HepG2 (cell line): ENCODE measurements at regions not wholly inside any gene's neighbourhood (a gene's known extent, or its start where the extent isn't known, plus 50 kb on each side); places are given as distances from the start of the nearest gene placed in this dataset.
A peak's percentile ranks its signal among the peaks of the same experiment; 100 is the strongest.

ENCODE experiments used
- ATAC-seq: fragments of 200-7000 bp; cut with Tn5 transposase; 3 replicates; pipeline ENCODE4 v1.9.1; 2020; ENCODE audit warnings: mild to moderate bottlenecking, moderate library complexity
- BruUV-seq: library from RNA; stranded (reverse); fragments of 400-500 nt; replicated peaks from 2 replicates; lab custom pipeline; 2021; lab: Mats Ljungman, UMichigan
- CTCF ChIA-PET: fragments of 300-600 bp; formaldehyde crosslinking; extraction: SDS; loops from one replicate; lab custom pipeline; 2021; ENCODE audit warnings: low total read pairs, inconsistent platforms, low intra/inter-chr PET ratio; lab: Yijun Ruan, JAX
- POLR2A ChIA-PET: fragments of 350-600 bp; sonication (Branson Sonifier 250); formaldehyde crosslinking; loops from one replicate; lab custom pipeline; 2020; ENCODE audit warnings: antibody characterized with exemption, inconsistent platforms; lab: Yijun Ruan, JAX
- DNase-seq: peaks from one replicate; pipeline ENCODE4 v3.0.0-alpha.2; 2015; ENCODE audit warnings: low spot score
- FAIRE-seq: peaks from 3 replicates; lab custom pipeline; 2011; peaks lifted over from hg19 to GRCh38; lab: Jason Lieb, UNC
- H2AFZ ChIP-seq: one replicate; pipeline ENCODE4 v1.6.1; 2011; ENCODE audit warnings: low read length, inconsistent platforms
- H3K27ac ChIP-seq: fragments of 300-600 bp; 3 replicates; pipeline ENCODE4 v1.8.0; 2011; ENCODE audit warnings: mixed run types, mild to moderate bottlenecking, mixed read lengths, low read length, inconsistent platforms; ENCODE audit not compliant: insufficient read depth; ENCODE audit errors: extremely low read length
- H3K27me3 ChIP-seq, 2 experiments: fragments of 200-600 bp in 1 of 2; 2 replicates in 1 of 2; 3 replicates in 1 of 2; pipeline versions ENCODE4 v1.6.0 to v1.8.0; 2011; ENCODE audit warnings: low read length in 2 of 2, mild to moderate bottlenecking in 2 of 2, moderate library complexity in 2 of 2, inconsistent platforms in 1 of 2; ENCODE audit not compliant: insufficient read depth in 2 of 2, control insufficient read depth in 1 of 2
- H3K36me3 ChIP-seq, 2 experiments: fragments of 200-600 bp in 1 of 2; replicated peaks in 1 of 2; 2 replicates in 1 of 2; 3 replicates in 1 of 2; pipeline versions ENCODE4 v1.5.1 to v1.8.0; 2011; ENCODE audit warnings: low read length in 2 of 2, inconsistent platforms in 1 of 2; ENCODE audit not compliant: insufficient read depth in 2 of 2, control insufficient read depth in 1 of 2
- H3K4me1 ChIP-seq: 2 replicates; pipeline ENCODE4 v1.5.1; 2012; ENCODE audit warnings: low read length, inconsistent platforms; ENCODE audit not compliant: insufficient read depth
- H3K4me2 ChIP-seq: 2 replicates; pipeline ENCODE4 v1.6.0; 2011; ENCODE audit warnings: low read depth, low read length, inconsistent platforms
- H3K4me3 ChIP-seq, 3 experiments: fragments of 200-600 bp in 1 of 3; sonication (generic), shearing (Covaris generic) in 1 of 3; replicated peaks in 1 of 3; 2 replicates each; pipeline ENCODE4 v1.5.1; 2011 to 2016; ENCODE audit warnings: low read length in 3 of 3, inconsistent platforms in 2 of 3, low read depth in 2 of 3, mild to moderate bottlenecking in 2 of 3, control low read depth in 1 of 3, mixed read lengths in 1 of 3; ENCODE audit not compliant: insufficient read depth in 1 of 3
- H3K79me2 ChIP-seq: one replicate; pipeline ENCODE4 v1.6.1; 2011; ENCODE audit warnings: low read length, inconsistent platforms; ENCODE audit not compliant: insufficient read depth
- H3K9ac ChIP-seq: 2 replicates; pipeline ENCODE4 v1.6.0; 2011; ENCODE audit warnings: mild to moderate bottlenecking, low read depth, low read length, inconsistent platforms; ENCODE audit not compliant: insufficient read depth
- H3K9me3 ChIP-seq: 2 replicates; pipeline ENCODE4 v1.5.1; 2012; ENCODE audit warnings: mild to moderate bottlenecking, low read length
- H4K20me1 ChIP-seq: 2 replicates; pipeline ENCODE4 v1.6.0; 2011; ENCODE audit warnings: inconsistent platforms, mild to moderate bottlenecking, low read length, moderate library complexity; ENCODE audit not compliant: insufficient read depth
- BCL6 ChIP-seq: IDR thresholded peaks from 2 replicates; pipeline ENCODE4 v1.6.1; 2016; ENCODE audit warnings: missing genetic modification reagents, missing compliant biosample characterization
- FOXJ3 ChIP-seq: sonication (generic); formaldehyde crosslinking; IDR thresholded peaks from 2 replicates; pipeline ENCODE4 v1.4.0; 2020; ENCODE audit warnings: missing genetic modification reagents, mild to moderate bottlenecking, borderline replicate concordance
- FOXP1 ChIP-seq, 2 experiments: fragments of 450-650 bp in 1 of 2; IDR thresholded peaks; 2 replicates each; pipeline ENCODE4 v1.6.1; 2017 to 2018; ENCODE audit warnings: antibody characterized with exemption in 1 of 2
- IRF2 ChIP-seq: IDR thresholded peaks from 2 replicates; pipeline ENCODE4 v1.6.1; 2018; ENCODE audit warnings: missing genetic modification reagents, missing compliant biosample characterization
- TMF1 ChIP-seq: sonication (generic); formaldehyde crosslinking; IDR thresholded peaks from 2 replicates; pipeline ENCODE4 v1.8.1; 2022; ENCODE audit warnings: low read depth, missing genetic modification reagents
- U2AF2 ChIP-seq: fragments of 200-400 bp; formaldehyde crosslinking; IDR thresholded peaks from 2 replicates; pipeline ENCODE4 v1.6.1; 2017; ENCODE audit warnings: low read depth, mild to moderate bottlenecking, low read length
- YEATS2 ChIP-seq: sonication (generic); formaldehyde crosslinking; IDR thresholded peaks from 2 replicates; pipeline ENCODE4 v1.4.0; 2020; ENCODE audit warnings: missing genetic modification reagents, borderline replicate concordance
- ZBTB21 ChIP-seq: sonication (generic); formaldehyde crosslinking; IDR thresholded peaks from 2 replicates; pipeline ENCODE4 v1.4.0; 2020; ENCODE audit warnings: missing genetic modification reagents
- ZMAT3 ChIP-seq: sonication (generic); formaldehyde crosslinking; conservative IDR thresholded peaks from 2 replicates; pipeline ENCODE4 v1.7.0; 2021; ENCODE audit warnings: missing genetic modification reagents
- ZNF136 ChIP-seq: sonication (generic); formaldehyde crosslinking; IDR thresholded peaks from 2 replicates; pipeline ENCODE4 v1.8.1; 2022; ENCODE audit warnings: low read depth, mild to moderate bottlenecking, moderate library complexity, missing genetic modification reagents
- ZNF44 ChIP-seq: sonication (generic); formaldehyde crosslinking; IDR thresholded peaks from 2 replicates; pipeline ENCODE4 v1.5.1; 2020; ENCODE audit warnings: mild to moderate bottlenecking, missing genetic modification reagents
- ZNF747 ChIP-seq: sonication (generic); formaldehyde crosslinking; IDR thresholded peaks from 2 replicates; pipeline ENCODE4 v1.8.1; 2023; ENCODE audit warnings: missing genetic modification reagents, mild to moderate bottlenecking, borderline replicate concordance
- ZNF816 ChIP-seq: sonication (generic); formaldehyde crosslinking; IDR thresholded peaks from 2 replicates; pipeline ENCODE4 v1.8.0; 2022; ENCODE audit warnings: missing genetic modification reagents, mild to moderate bottlenecking, borderline replicate concordance
- ZSCAN12 ChIP-seq: sonication (generic); formaldehyde crosslinking; IDR thresholded peaks from 2 replicates; pipeline ENCODE4 v1.9.0; 2021; ENCODE audit warnings: mild to moderate bottlenecking, missing genetic modification reagents
- WGBS: methylation state at CpG from one replicate; pipeline ENCODE4 v1.1.6; 2017; ENCODE audit warnings: low lambda C conversion rate; 5-methylcytosine and 5-hydroxymethylcytosine counted together
- in situ Hi-C: cut with HindIII; loops from 2 replicates; pipeline ENCODE4 v1.10.0; 2017; ENCODE audit warnings: low pct_unique_long_range_greater_than_20kb; ENCODE audit not compliant: extremely low pct_ligation_motif_present
- intact Hi-C: fragments of 100-400 bp; cut with micrococcal nuclease; formaldehyde crosslinking; loops from one replicate; pipeline ENCODE4 v1.10.0; 2022; ENCODE audit not compliant: unreplicated experiment
- TF ChIP-seq, protein P1 (sequence below): sonication (generic); formaldehyde crosslinking; IDR thresholded peaks from 2 replicates; pipeline ENCODE4 v1.4.0; 2020; ENCODE audit warnings: mild to moderate bottlenecking, low read depth, missing genetic modification reagents
- TF ChIP-seq, protein P2 (sequence below): sonication (generic); formaldehyde crosslinking; IDR thresholded peaks from 2 replicates; pipeline ENCODE4 v1.4.0; 2020; ENCODE audit warnings: mild to moderate bottlenecking, missing genetic modification reagents
- TF ChIP-seq, protein P3 (sequence below): sonication (generic); formaldehyde crosslinking; IDR thresholded peaks from 2 replicates; pipeline ENCODE4 v1.4.0; 2020; ENCODE audit warnings: missing genetic modification reagents, mild to moderate bottlenecking, borderline replicate concordance
- TF ChIP-seq, protein P4 (sequence below): sonication (generic); formaldehyde crosslinking; IDR thresholded peaks from 2 replicates; pipeline ENCODE4 v1.4.0; 2020; ENCODE audit warnings: mild to moderate bottlenecking, missing genetic modification reagents
- TF ChIP-seq, protein P5 (sequence below): sonication (generic); formaldehyde crosslinking; IDR thresholded peaks from 2 replicates; pipeline ENCODE4 v1.4.0; 2020; ENCODE audit warnings: missing genetic modification reagents
- TF ChIP-seq, protein P6 (sequence below): sonication (generic); formaldehyde crosslinking; IDR thresholded peaks from 2 replicates; pipeline ENCODE4 v1.5.0; 2020; ENCODE audit warnings: missing genetic modification reagents, mild to moderate bottlenecking, borderline replicate concordance

DNA sequence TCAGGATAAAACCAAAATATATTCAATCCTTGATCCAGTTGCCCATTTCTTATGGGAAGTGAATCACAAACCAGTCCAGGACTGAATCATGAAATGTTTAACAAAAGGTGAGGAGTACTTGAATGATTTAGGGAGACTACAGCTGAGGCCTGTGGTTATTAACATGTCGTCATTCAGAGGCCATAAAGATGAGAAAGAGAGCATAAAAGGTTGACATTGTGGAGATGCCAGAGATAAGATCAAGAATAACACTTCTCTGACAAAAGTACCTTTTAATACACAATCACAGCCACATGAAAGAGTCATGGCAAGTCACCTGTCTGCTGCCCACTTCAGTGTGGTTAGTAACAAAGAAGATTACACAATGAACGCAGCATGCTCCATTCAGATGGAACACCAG is 1195.7 kb upstream of the SORCS1 start (continued):
- no peak for TF ChIP-seq FOXP1 (IDR thresholded peaks at IDR 0.05)
- no peak for TF ChIP-seq FOXP1 (CRISPR knock-in tag; IDR thresholded peaks at IDR 0.05)
- TF ChIP-seq, protein P1, sequence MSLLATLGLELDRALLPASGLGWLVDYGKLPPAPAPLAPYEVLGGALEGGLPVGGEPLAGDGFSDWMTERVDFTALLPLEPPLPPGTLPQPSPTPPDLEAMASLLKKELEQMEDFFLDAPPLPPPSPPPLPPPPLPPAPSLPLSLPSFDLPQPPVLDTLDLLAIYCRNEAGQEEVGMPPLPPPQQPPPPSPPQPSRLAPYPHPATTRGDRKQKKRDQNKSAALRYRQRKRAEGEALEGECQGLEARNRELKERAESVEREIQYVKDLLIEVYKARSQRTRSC (CRISPR knock-in tag): no peak
- TF ChIP-seq, protein P2, sequence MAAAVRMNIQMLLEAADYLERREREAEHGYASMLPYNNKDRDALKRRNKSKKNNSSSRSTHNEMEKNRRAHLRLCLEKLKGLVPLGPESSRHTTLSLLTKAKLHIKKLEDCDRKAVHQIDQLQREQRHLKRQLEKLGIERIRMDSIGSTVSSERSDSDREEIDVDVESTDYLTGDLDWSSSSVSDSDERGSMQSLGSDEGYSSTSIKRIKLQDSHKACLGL (CRISPR knock-in tag): no peak
- TF ChIP-seq IRF2 (CRISPR knock-in tag): no peak
- TF ChIP-seq, protein P3, sequence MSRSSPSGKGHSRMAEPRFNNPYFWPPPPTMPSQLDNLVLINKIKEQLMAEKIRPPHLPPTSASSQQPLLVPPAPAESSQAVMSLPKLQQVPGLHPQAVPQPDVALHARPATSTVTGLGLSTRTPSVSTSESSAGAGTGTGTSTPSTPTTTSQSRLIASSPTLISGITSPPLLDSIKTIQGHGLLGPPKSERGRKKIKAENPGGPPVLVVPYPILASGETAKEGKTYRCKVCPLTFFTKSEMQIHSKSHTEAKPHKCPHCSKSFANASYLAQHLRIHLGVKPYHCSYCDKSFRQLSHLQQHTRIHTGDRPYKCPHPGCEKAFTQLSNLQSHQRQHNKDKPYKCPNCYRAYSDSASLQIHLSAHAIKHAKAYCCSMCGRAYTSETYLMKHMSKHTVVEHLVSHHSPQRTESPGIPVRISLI: no peak
- TF ChIP-seq, protein P4, sequence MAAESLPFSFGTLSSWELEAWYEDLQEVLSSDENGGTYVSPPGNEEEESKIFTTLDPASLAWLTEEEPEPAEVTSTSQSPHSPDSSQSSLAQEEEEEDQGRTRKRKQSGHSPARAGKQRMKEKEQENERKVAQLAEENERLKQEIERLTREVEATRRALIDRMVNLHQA (CRISPR knock-in tag): no peak
- TF ChIP-seq, protein P5, sequence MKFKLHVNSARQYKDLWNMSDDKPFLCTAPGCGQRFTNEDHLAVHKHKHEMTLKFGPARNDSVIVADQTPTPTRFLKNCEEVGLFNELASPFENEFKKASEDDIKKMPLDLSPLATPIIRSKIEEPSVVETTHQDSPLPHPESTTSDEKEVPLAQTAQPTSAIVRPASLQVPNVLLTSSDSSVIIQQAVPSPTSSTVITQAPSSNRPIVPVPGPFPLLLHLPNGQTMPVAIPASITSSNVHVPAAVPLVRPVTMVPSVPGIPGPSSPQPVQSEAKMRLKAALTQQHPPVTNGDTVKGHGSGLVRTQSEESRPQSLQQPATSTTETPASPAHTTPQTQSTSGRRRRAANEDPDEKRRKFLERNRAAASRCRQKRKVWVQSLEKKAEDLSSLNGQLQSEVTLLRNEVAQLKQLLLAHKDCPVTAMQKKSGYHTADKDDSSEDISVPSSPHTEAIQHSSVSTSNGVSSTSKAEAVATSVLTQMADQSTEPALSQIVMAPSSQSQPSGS (CRISPR knock-in tag): no peak
- no peak for TF ChIP-seq ZBTB21 (CRISPR knock-in tag)

DNA sequence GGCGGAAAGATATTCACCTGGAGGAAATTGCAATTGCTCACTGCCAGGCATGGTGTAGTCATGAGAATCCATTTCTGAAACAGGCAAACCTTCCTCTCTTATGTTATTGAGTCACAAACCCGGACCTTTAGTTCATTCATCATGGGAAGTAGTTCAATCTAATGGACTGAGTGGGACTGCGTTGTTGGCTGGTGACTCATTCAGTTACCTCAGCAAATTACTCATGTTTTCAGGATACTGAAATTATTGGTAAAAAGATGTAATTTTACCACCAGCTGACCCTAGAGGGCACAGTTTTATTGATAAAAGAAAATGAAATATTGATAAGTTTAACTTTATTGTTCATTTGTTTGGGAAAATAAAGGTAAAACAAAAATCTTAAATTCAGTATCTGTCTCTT is 1194.4 kb upstream of the SORCS1 start:
- FAIRE-seq (no peak), ATAC-seq (no peak), DNase-seq (peak; percentile 2)
- H3K27me3 ChIP-seq: no peaks in the 10 kb centered on the region
- intact Hi-C loops: no loop called here
- H3K4me3 ChIP-seq: no peak overlapping the region
- H3K36me3 ChIP-seq: no peaks in the 10 kb centered on the region
- H3K27ac ChIP-seq: no peak overlapping the region
- 28% methylated on average over 3 of the region's 3 CpGs for WGBS
- H4K20me1 ChIP-seq: no peaks in the 10 kb centered on the region
- H3K9me3 ChIP-seq: peaks cover 79% of the 10 kb centered on the region
- H2AFZ ChIP-seq: no peak overlapping the region
- ChIA-PET POLR2A (no interaction called here), CTCF (no interaction called here)
- H3K9ac ChIP-seq: no peak overlapping the region
- no TSS peak for BruUV-seq
- no peak overlapping the region for H3K4me2 ChIP-seq
- in situ Hi-C loops: no loop called here
- no peaks in the 10 kb centered on the region for H3K79me2 ChIP-seq
- H3K4me1 ChIP-seq: no peaks in the 10 kb centered on the region
- no peak for TF ChIP-seq U2AF2
- TF ChIP-seq BCL6 (CRISPR knock-in tag): no peak
- no peak for TF ChIP-seq TMF1
- no peak for TF ChIP-seq YEATS2 (CRISPR knock-in tag)
- no peak for TF ChIP-seq ZNF747 (CRISPR knock-in tag)
- no peak for TF ChIP-seq ZSCAN12 (CRISPR knock-in tag)
- TF ChIP-seq ZMAT3 (CRISPR knock-in tag): no peak
- no peak for TF ChIP-seq ZNF44 (CRISPR knock-in tag)
- no peak for TF ChIP-seq ZNF136 (CRISPR knock-in tag)
- no peak for TF ChIP-seq ZNF816 (CRISPR knock-in tag)
- no peak for TF ChIP-seq FOXJ3 (CRISPR knock-in tag)
- TF ChIP-seq, protein P6, sequence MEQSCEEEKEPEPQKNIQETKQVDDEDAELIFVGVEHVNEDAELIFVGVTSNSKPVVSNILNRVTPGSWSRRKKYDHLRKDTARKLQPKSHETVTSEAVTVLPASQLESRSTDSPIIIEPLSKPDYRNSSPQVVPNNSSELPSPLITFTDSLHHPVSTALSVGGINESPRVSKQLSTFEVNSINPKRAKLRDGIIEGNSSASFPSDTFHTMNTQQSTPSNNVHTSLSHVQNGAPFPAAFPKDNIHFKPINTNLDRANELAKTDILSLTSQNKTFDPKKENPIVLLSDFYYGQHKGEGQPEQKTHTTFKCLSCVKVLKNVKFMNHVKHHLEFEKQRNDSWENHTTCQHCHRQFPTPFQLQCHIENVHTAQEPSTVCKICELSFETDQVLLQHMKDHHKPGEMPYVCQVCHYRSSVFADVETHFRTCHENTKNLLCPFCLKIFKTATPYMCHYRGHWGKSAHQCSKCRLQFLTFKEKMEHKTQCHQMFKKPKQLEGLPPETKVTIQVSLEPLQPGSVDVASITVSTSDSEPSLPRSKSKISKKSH (CRISPR knock-in tag): no peak
